IMR-90 (cell line): ENCODE measurements at regions not wholly inside any gene's neighbourhood (a gene's known extent, or its start where the extent isn't known, plus 50 kb on each side); places are given as distances from the start of the nearest gene placed in this dataset.

Experiments used
- ATAC-seq: fragments of 200-7000 bp; cut with Tn5 transposase; 2 replicates; pipeline ENCODE4 v1.9.1; 2020; ENCODE audit warnings: low read depth, mild to moderate bottlenecking, moderate library complexity
- BruUV-seq: library from RNA; stranded (reverse); fragments of 400-500 nt; replicated peaks from 2 replicates; lab custom pipeline; 2021; lab: Mats Ljungman, UMichigan
- CTCF ChIA-PET: fragments of 300-600 bp; formaldehyde crosslinking; extraction: SDS; loops from one replicate; lab custom pipeline; 2021; ENCODE audit warnings: antibody characterized with exemption; lab: Yijun Ruan, JAX
- POLR2A ChIA-PET: fragments of 300-600 bp; sonication (Branson Sonifier 250); formaldehyde crosslinking; loops from one replicate; lab custom pipeline; 2022; ENCODE audit warnings: antibody characterized with exemption; ENCODE audit not compliant: unreplicated experiment; lab: Charles Lee
- DNase-seq: peaks from one replicate; pipeline ENCODE4 v3.0.0; 2013
- H2AFZ ChIP-seq: replicated peaks from 2 replicates; pipeline ENCODE3; 2013; ENCODE audit warnings: low read length, mild to moderate bottlenecking; ENCODE audit not compliant: poor library complexity
- H2AK5ac ChIP-seq: 2 replicates; pipeline ENCODE4 v1.6.1; 2013; ENCODE audit warnings: low read depth, low read length, inconsistent platforms
- H2AK9ac ChIP-seq: replicated peaks from 2 replicates; pipeline ENCODE3; 2013; ENCODE audit warnings: mild to moderate bottlenecking, low read depth, low read length, moderate library complexity; ENCODE audit not compliant: poor library complexity
- H2BK120ac ChIP-seq: 2 replicates; pipeline ENCODE4 v1.6.1; 2013; ENCODE audit warnings: low read depth, low read length, inconsistent platforms
- H2BK15ac ChIP-seq: 3 replicates; pipeline ENCODE4 v1.6.1; 2013; ENCODE audit warnings: low read depth, low read length, inconsistent platforms
- H2BK20ac ChIP-seq: 2 replicates; pipeline ENCODE4 v1.6.1; 2013; ENCODE audit warnings: low read depth, mild to moderate bottlenecking, inconsistent platforms, low read length, moderate library complexity
- H2BK5ac ChIP-seq: 2 replicates; pipeline ENCODE4 v1.6.1; 2013; ENCODE audit warnings: mild to moderate bottlenecking, low read depth, low read length, inconsistent platforms; ENCODE audit not compliant: poor library complexity, severe bottlenecking
- H3K14ac ChIP-seq: replicated peaks from 2 replicates; pipeline ENCODE4 v1.6.1; 2013; ENCODE audit warnings: low read depth, low read length, inconsistent platforms
- H3K18ac ChIP-seq: 2 replicates; pipeline ENCODE4 v1.6.1; 2013; ENCODE audit warnings: low read depth, low read length, control low read depth
- H3K23ac ChIP-seq: 2 replicates; pipeline ENCODE4 v1.6.1; 2013; ENCODE audit warnings: low read depth, low read length, inconsistent platforms
- H3K27ac ChIP-seq: 2 replicates; pipeline ENCODE4 v1.5.1; 2013; ENCODE audit warnings: mild to moderate bottlenecking, control low read depth, low read length; ENCODE audit not compliant: insufficient read depth
- H3K27me3 ChIP-seq: 2 replicates; pipeline ENCODE4 v1.6.1; 2013; ENCODE audit warnings: low read length; ENCODE audit not compliant: control insufficient read depth, insufficient read depth
- H3K36me3 ChIP-seq: 2 replicates; pipeline ENCODE4 v1.6.1; 2013; ENCODE audit warnings: low read length, mixed read lengths; ENCODE audit not compliant: control insufficient read depth, insufficient read depth
- H3K4ac ChIP-seq: 2 replicates; pipeline ENCODE4 v1.6.1; 2013; ENCODE audit warnings: low read depth, low read length, inconsistent platforms
- H3K4me1 ChIP-seq: 2 replicates; pipeline ENCODE4 v1.6.1; 2013; ENCODE audit warnings: low read length, mixed read lengths; ENCODE audit not compliant: control insufficient read depth, insufficient read depth
- H3K4me2 ChIP-seq: 2 replicates; pipeline ENCODE4 v1.6.1; 2013; ENCODE audit warnings: low read depth, mild to moderate bottlenecking, control low read depth, low read length, moderate library complexity
- H3K4me3 ChIP-seq: 2 replicates; pipeline ENCODE4 v1.5.1; 2013; ENCODE audit warnings: low read depth, mild to moderate bottlenecking, control low read depth, low read length, moderate library complexity; ENCODE audit not compliant: insufficient read depth
- H3K56ac ChIP-seq: 2 replicates; pipeline ENCODE4 v1.6.1; 2013; ENCODE audit warnings: low read length, inconsistent platforms; ENCODE audit not compliant: insufficient read depth; ENCODE audit errors: extremely low read depth
- H3K79me1 ChIP-seq, 2 experiments: 2 replicates each; pipeline ENCODE4 v1.6.1; 2013; ENCODE audit warnings: low read length in 2 of 2, inconsistent platforms in 1 of 2, low read depth in 1 of 2
- H3K9ac ChIP-seq: 2 replicates; pipeline ENCODE4 v1.6.1; 2013; ENCODE audit warnings: low read depth, low read length, control low read depth
- H3K9me1 ChIP-seq: 2 replicates; pipeline ENCODE4 v1.6.1; 2013; ENCODE audit warnings: low read length, inconsistent platforms; ENCODE audit not compliant: insufficient read depth
- H3K9me3 ChIP-seq: 2 replicates; pipeline ENCODE4 v1.6.1; 2013; ENCODE audit warnings: low read length; ENCODE audit not compliant: control insufficient read depth, insufficient read depth
- H4K20me1 ChIP-seq: 2 replicates; pipeline ENCODE4 v1.6.1; 2013; ENCODE audit warnings: low read length, inconsistent platforms; ENCODE audit not compliant: insufficient read depth
- H4K5ac ChIP-seq: 2 replicates; pipeline ENCODE4 v1.6.1; 2013; ENCODE audit warnings: mild to moderate bottlenecking, low read depth, low read length, control low read depth
- H4K8ac ChIP-seq, 2 experiments: 2 replicates each; pipeline ENCODE4 v1.6.1; 2013; ENCODE audit warnings: low read depth in 2 of 2, low read length in 2 of 2, control low read depth in 1 of 2, inconsistent platforms in 1 of 2
- H4K91ac ChIP-seq: 2 replicates; pipeline ENCODE4 v1.6.1; 2013; ENCODE audit warnings: low read depth, low read length, inconsistent platforms; ENCODE audit not compliant: insufficient read depth
- CTCF ChIP-seq: conservative IDR thresholded peaks from 2 replicates; pipeline ENCODE4 v1.5.1; 2012; ENCODE audit warnings: mild to moderate bottlenecking, low read depth, low read length, improper control_type of control experiment
- NFE2L2 ChIP-seq: fragments of 150-350 bp; IDR thresholded peaks from 2 replicates; pipeline ENCODE4 v1.6.1; 2016; ENCODE audit warnings: low read depth, mild to moderate bottlenecking, low read length
- RCOR1 ChIP-seq: IDR thresholded peaks from 2 replicates; pipeline ENCODE4 v1.6.1; 2012; ENCODE audit warnings: mild to moderate bottlenecking, low read length, improper control_type of control experiment; ENCODE audit not compliant: insufficient replicate concordance
- SMC3 ChIP-seq: fragments of 150-350 bp; IDR thresholded peaks from 2 replicates; pipeline ENCODE4 v1.6.1; 2016; ENCODE audit warnings: low read depth, mild to moderate bottlenecking, antibody characterized with exemption, low read length, moderate library complexity
- WGBS, 2 experiments: methylation state at CpG; one replicate each; pipeline versions ENCODE4 v1.1.5 to v1.1.7; 2013; ENCODE audit warnings: missing lambda C conversion rate in 2 of 2; ENCODE audit not compliant: insufficient read length in 1 of 2; ENCODE audit errors: extremely low coverage in 2 of 2; 5-methylcytosine and 5-hydroxymethylcytosine counted together
- dilution Hi-C: fragments of 300-500 bp; cut with HindIII; formaldehyde crosslinking; loops from one replicate; pipeline ENCODE4 v1.14.3; 2018; ENCODE audit warnings: low sequenced_read_pairs; ENCODE audit not compliant: unreplicated experiment
- in situ Hi-C: fragments of 300-500 bp; cut with MboI; formaldehyde crosslinking; loops from 3 replicates; pipeline ENCODE4 v1.14.3; 2019; ENCODE audit warnings: low sequenced_read_pairs, inconsistent platforms, mixed read lengths
- intact Hi-C: fragments of 100-400 bp; cut with micrococcal nuclease; formaldehyde crosslinking; loops from 2 replicates; pipeline ENCODE4 v1.10.0; 2022

GRCh38 chr16:48740964-48741363, 131.0 kb upstream of the N4BP1 start:
- DNase-seq (no peak), ATAC-seq (no peak)
- Histone ChIP-seq H3K18ac (no peak overlapping the region), H3K4me1 (no peaks in the 10 kb centered on the region), H3K23ac (no peak overlapping the region), H2BK20ac (no peak overlapping the region), H3K56ac (no peak overlapping the region), H3K9ac (no peak overlapping the region), H4K8ac (no peak overlapping the region), H3K9me3 (no peaks in the 10 kb centered on the region), H3K4me2 (no peak overlapping the region), H2BK120ac (no peak overlapping the region), H3K4ac (no peak overlapping the region), H2BK15ac (no peak overlapping the region), H2BK5ac (no peak overlapping the region), H4K20me1 (no peaks in the 10 kb centered on the region), H3K9me1 (no peaks in the 10 kb centered on the region), H2AK9ac (no peak overlapping the region), H3K36me3 (no peaks in the 10 kb centered on the region), H3K79me1 (no peaks in the 10 kb centered on the region), H4K91ac (no peak overlapping the region), H4K5ac (no peak overlapping the region), H3K27me3 (no peaks in the 10 kb centered on the region), H3K27ac (no peak overlapping the region), H2AK5ac (no peak overlapping the region), H3K4me3 (no peak overlapping the region), H2AFZ (no peak overlapping the region), H3K14ac (no peak overlapping the region)
- BruUV-seq = no TSS peak
- POLR2A ChIA-PET = no interaction called here
- WGBS, 2 experiments = no CpG with 5 or more reads among the region's 6 CpGs
- no peak for TF ChIP-seq RCOR1
- no peak for TF ChIP-seq NFE2L2
- TF ChIP-seq SMC3 = no peak
- TF ChIP-seq CTCF = no peak
- CTCF ChIA-PET = no interaction called here
- intact Hi-C loops = no loop called here
- dilution Hi-C loops = no loop called here
- in situ Hi-C loops = no loop called here
